Kidney epithelial cell (primary cell): ENCODE measurements at regions not wholly inside any gene's neighbourhood (a gene's known extent, or its start where the extent isn't known, plus 50 kb on each side); places are given as distances from the start of the nearest gene placed in this dataset.

Experiments
- DNase-seq: peaks from one replicate; pipeline ENCODE4 v3.0.0-alpha.2; 2010; ENCODE audit warnings: low read depth
- H3K27me3 ChIP-seq: 2 replicates; pipeline ENCODE4 v1.6.0; 2011; ENCODE audit warnings: low read length; ENCODE audit not compliant: control insufficient read depth, insufficient read depth
- H3K36me3 ChIP-seq: 2 replicates; pipeline ENCODE4 v1.5.1; 2011; ENCODE audit warnings: low read length; ENCODE audit not compliant: control insufficient read depth, insufficient read depth
- H3K4me3 ChIP-seq: 2 replicates; pipeline ENCODE4 v1.5.1; 2011; ENCODE audit warnings: low read depth, mild to moderate bottlenecking, control low read depth, low read length
- TF ChIP-seq, protein P1 (sequence below): IDR thresholded peaks from 2 replicates; pipeline ENCODE4 v1.5.1; 2011; ENCODE audit warnings: mild to moderate bottlenecking, moderate library complexity, low read length, control low read depth, inconsistent platforms; ENCODE audit not compliant: insufficient read depth, poor library complexity, severe bottlenecking

DNA sequence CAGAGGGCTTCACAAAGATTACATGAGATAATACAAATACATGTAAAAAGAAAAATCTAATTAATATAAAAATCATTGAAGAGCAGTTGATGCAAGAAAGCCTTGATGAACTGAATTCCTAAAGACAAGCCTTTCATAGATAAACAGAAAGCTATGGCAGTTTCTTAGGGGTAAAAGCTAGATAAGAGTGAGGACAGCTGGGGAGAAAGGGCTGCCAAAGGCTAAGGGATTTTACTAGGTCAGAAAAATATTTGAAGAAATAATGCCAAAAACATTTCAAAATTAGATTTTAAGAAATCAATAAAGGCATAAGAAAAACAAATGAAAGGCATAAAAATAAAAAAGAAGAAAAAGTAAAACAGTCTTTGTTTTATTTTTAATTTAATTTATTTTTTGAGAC lies 107.9 kb upstream of the ZNF366 start:
- no peak for DNase-seq
- TF ChIP-seq, protein P1, sequence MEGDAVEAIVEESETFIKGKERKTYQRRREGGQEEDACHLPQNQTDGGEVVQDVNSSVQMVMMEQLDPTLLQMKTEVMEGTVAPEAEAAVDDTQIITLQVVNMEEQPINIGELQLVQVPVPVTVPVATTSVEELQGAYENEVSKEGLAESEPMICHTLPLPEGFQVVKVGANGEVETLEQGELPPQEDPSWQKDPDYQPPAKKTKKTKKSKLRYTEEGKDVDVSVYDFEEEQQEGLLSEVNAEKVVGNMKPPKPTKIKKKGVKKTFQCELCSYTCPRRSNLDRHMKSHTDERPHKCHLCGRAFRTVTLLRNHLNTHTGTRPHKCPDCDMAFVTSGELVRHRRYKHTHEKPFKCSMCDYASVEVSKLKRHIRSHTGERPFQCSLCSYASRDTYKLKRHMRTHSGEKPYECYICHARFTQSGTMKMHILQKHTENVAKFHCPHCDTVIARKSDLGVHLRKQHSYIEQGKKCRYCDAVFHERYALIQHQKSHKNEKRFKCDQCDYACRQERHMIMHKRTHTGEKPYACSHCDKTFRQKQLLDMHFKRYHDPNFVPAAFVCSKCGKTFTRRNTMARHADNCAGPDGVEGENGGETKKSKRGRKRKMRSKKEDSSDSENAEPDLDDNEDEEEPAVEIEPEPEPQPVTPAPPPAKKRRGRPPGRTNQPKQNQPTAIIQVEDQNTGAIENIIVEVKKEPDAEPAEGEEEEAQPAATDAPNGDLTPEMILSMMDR, result no peak
- Histone ChIP-seq H3K27me3 (no peaks in the 10 kb centered on the region), H3K36me3 (no peaks in the 10 kb centered on the region), H3K4me3 (no peak overlapping the region)

GRCh38 chr5:72613515-72613914 lies 106.3 kb upstream of the ZNF366 start:
- no peaks in the 10 kb centered on the region for H3K36me3 ChIP-seq
- DNase-seq, result no peak
- no peak overlapping the region for H3K4me3 ChIP-seq
- no peaks in the 10 kb centered on the region for H3K27me3 ChIP-seq
- TF ChIP-seq, protein P1, result no peak

DNA sequence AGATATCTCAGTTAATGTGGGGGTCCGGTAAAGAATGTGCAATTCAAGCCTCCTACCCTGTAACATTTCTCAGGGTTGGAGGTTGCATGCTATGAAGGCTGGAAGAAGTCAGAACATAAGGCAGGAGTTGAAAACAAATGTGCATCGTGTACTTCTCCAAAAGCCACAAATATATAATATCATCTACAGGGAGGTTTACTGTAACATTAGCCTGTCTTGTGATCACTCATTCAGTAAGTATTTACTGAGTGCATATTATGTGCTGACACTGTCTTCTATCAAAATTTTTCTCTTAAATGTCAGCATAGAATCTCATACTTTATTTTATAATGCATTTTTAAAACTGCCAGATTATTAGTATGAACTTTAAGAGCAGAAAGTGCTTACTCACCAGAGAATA lies 105.6 kb upstream of the ZNF366 start:
- no peak overlapping the region for H3K4me3 ChIP-seq
- TF ChIP-seq, protein P1, result no peak
- DNase-seq, result no peak
- no peaks in the 10 kb centered on the region for H3K36me3 ChIP-seq
- no peaks in the 10 kb centered on the region for H3K27me3 ChIP-seq

- DNase-seq, result no peak
- Histone ChIP-seq H3K27me3 (no peaks in the 10 kb centered on the region), H3K4me3 (no peak overlapping the region), H3K36me3 (no peaks in the 10 kb centered on the region)
- TF ChIP-seq, protein P1, result peak; percentile 99
Measured at GRCh38 chr5:72611118-72611730, 104.0 kb upstream of the ZNF366 start.

DNA sequence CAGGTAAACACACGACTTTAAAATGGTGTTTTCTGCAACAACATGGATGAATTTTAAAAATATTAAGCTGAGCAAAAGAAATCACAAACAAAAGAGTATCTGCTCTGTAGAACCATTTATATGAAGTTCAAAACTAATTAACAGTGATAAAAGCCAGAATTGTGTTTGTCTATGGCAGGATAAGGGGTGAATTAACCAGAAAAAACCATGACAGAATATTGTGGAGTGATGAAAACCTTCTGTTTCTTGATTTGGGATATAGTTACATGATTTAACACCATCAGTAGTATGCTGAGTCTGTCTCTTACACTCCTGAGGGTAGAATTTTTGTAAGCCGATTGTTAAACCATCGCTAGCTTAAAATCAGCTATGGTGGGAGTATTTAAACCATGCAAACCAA lies 101.7 kb upstream of the ZNF366 start:
- Histone ChIP-seq H3K27me3 (no peaks in the 10 kb centered on the region), H3K4me3 (no peak overlapping the region), H3K36me3 (no peaks in the 10 kb centered on the region)
- DNase-seq, result no peak
- TF ChIP-seq, protein P1, result no peak

- Histone ChIP-seq H3K36me3 (no peaks in the 10 kb centered on the region), H3K27me3 (no peaks in the 10 kb centered on the region), H3K4me3 (no peak overlapping the region)
- DNase-seq, result no peak
- TF ChIP-seq, protein P1, result no peak
Measured at GRCh38 chr5:72608297-72608696, 101.1 kb upstream of the ZNF366 start.
